ENCODE measurements at regions not wholly inside any gene's neighbourhood (a gene's known extent, or its start where the extent isn't known, plus 50 kb on each side); places are given as distances from the start of the nearest gene placed in this dataset.

GRCh38 chr13:47421525-47421924, 524.7 kb upstream of the HTR2A start:
- DNase-seq: no peak

- peak in 2 of 3 donors; percentile 14 to 24 for DNase-seq
These were observed 523.7 kb upstream of the HTR2A start for GRCh38 chr13:47420568-47420967.

GRCh38 chr13:47420020-47420419, 523.2 kb upstream of the HTR2A start:
- no peak for DNase-seq

GRCh38 chr13:47418206-47418920, 521.5 kb upstream of the HTR2A start:
- no peak for DNase-seq

- DNase-seq: no peak
These were observed 520.6 kb upstream of the HTR2A start for GRCh38 chr13:47417485-47417884.

GRCh38 chr13:47415048-47415447, 518.2 kb upstream of the HTR2A start:
- no peak for DNase-seq

GRCh38 chr13:47413526-47413925, 516.7 kb upstream of the HTR2A start:
- no peak for DNase-seq

- no peak for DNase-seq
These were observed 516.3 kb upstream of the HTR2A start for GRCh38 chr13:47413112-47413511.

GRCh38 chr13:47409778-47410177, 512.9 kb upstream of the HTR2A start:
- DNase-seq: no peak

GRCh38 chr13:47408546-47409319, 511.9 kb upstream of the HTR2A start:
- no peak for DNase-seq

- no peak for DNase-seq
These were observed 511.0 kb upstream of the HTR2A start for GRCh38 chr13:47407808-47408207.

GRCh38 chr13:47399599-47399998, 502.7 kb upstream of the HTR2A start:
- DNase-seq: no peak

GRCh38 chr13:47397739-47398138, 500.9 kb upstream of the HTR2A start:
- DNase-seq: peak in 1 of 3 donors; percentile 17

- DNase-seq: no peak
These were observed 500.1 kb upstream of the HTR2A start for GRCh38 chr13:47396915-47397314.

- DNase-seq: no peak
These were observed 477.9 kb upstream of the HTR2A start for GRCh38 chr13:47374741-47375140.

GRCh38 chr13:47372751-47373150, 475.9 kb upstream of the HTR2A start:
- DNase-seq: no peak

GRCh38 chr13:47351798-47352197, 454.9 kb upstream of the HTR2A start:
- no peak for DNase-seq

GRCh38 chr13:47350334-47351124, 453.7 kb upstream of the HTR2A start:
- DNase-seq: no peak

- DNase-seq: no peak
These were observed 452.4 kb upstream of the HTR2A start for GRCh38 chr13:47349211-47349610.

- no peak for DNase-seq
These were observed 441.1 kb upstream of the HTR2A start for GRCh38 chr13:47337781-47338507.

GRCh38 chr13:47334173-47334572, 437.3 kb upstream of the HTR2A start:
- no peak for DNase-seq

GRCh38 chr13:47332149-47332548, 435.3 kb upstream of the HTR2A start:
- DNase-seq: no peak

GRCh38 chr13:47330031-47330430, 433.2 kb upstream of the HTR2A start:
- DNase-seq: no peak
